Progenitor cell of endocrine pancreas (in vitro differentiated cells): ENCODE measurements at regions not wholly inside any gene's neighbourhood (a gene's known extent, or its start where the extent isn't known, plus 50 kb on each side); places are given as distances from the start of the nearest gene placed in this dataset.

ENCODE experiments used
- DNase-seq: peaks from one replicate; pipeline ENCODE4 v3.0.0; 2021; ENCODE audit warnings: low spot score; ENCODE audit not compliant: unreplicated experiment
- H3K27ac Mint-ChIP-seq: 2 replicates; pipeline ENCODE4 v1.8.0; 2021; ENCODE audit warnings: mild to moderate bottlenecking, moderate library complexity, mixed read lengths
- H3K27me3 Mint-ChIP-seq: 2 replicates; pipeline ENCODE4 v1.8.0; 2021; ENCODE audit warnings: mixed read lengths
- H3K36me3 Mint-ChIP-seq: 2 replicates; pipeline ENCODE4 v1.8.0; 2022; ENCODE audit warnings: mixed read lengths; ENCODE audit not compliant: insufficient read depth
- H3K4me1 Mint-ChIP-seq: 2 replicates; pipeline ENCODE4 v1.8.0; 2021; ENCODE audit warnings: low read depth, mixed read lengths
- H3K4me3 Mint-ChIP-seq: 2 replicates; pipeline ENCODE4 v1.8.0; 2021; ENCODE audit warnings: low read depth, mild to moderate bottlenecking, moderate library complexity, mixed read lengths
- H3K9me3 Mint-ChIP-seq: 2 replicates; pipeline ENCODE4 v1.8.0; 2021; ENCODE audit warnings: low read depth, mixed read lengths
- TF ChIP-seq, protein P1 (sequence below): fragments of 200-600 bp; sonication (generic); IDR thresholded peaks from one replicate; pipeline ENCODE4 v1.5.0; 2021; ENCODE audit warnings: antibody characterized with exemption, mild to moderate bottlenecking; ENCODE audit not compliant: unreplicated experiment

DNA sequence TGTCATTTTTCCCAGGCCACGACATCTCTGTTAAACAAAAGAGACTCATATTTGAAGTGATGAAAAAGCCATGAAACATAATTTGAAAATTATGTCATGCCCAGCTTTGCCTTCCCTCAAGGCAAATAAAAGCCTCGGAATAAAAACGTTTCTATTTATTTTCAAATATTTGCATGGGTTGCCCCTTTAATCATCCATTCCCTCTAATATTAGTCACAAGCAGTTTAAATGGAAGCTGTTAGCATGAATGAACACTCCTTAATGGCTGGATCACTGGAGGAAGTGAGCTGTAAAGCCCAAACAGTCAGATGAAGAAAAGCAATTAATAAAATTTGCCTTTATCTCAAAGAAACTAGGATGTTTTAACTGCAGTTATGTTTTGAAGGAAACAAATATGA lies 69.3 kb upstream of the STMND1 start:
- H3K4me3 Mint-ChIP-seq, result no peak overlapping the region
- no peaks in the 10 kb centered on the region for H3K36me3 Mint-ChIP-seq
- TF ChIP-seq, protein P1, sequence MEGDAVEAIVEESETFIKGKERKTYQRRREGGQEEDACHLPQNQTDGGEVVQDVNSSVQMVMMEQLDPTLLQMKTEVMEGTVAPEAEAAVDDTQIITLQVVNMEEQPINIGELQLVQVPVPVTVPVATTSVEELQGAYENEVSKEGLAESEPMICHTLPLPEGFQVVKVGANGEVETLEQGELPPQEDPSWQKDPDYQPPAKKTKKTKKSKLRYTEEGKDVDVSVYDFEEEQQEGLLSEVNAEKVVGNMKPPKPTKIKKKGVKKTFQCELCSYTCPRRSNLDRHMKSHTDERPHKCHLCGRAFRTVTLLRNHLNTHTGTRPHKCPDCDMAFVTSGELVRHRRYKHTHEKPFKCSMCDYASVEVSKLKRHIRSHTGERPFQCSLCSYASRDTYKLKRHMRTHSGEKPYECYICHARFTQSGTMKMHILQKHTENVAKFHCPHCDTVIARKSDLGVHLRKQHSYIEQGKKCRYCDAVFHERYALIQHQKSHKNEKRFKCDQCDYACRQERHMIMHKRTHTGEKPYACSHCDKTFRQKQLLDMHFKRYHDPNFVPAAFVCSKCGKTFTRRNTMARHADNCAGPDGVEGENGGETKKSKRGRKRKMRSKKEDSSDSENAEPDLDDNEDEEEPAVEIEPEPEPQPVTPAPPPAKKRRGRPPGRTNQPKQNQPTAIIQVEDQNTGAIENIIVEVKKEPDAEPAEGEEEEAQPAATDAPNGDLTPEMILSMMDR, result no peak
- no peak for DNase-seq
- peaks cover 18% of the 10 kb centered on the region for H3K4me1 Mint-ChIP-seq
- no peak overlapping the region for H3K27ac Mint-ChIP-seq
- peaks cover 4% of the 10 kb centered on the region for H3K27me3 Mint-ChIP-seq
- peaks cover under 1% of the 10 kb centered on the region for H3K9me3 Mint-ChIP-seq

GRCh38 chr6:17031961-17032360 lies 69.9 kb upstream of the STMND1 start:
- no peak for DNase-seq
- no peak overlapping the region for H3K4me3 Mint-ChIP-seq
- peaks cover 18% of the 10 kb centered on the region for H3K4me1 Mint-ChIP-seq
- no peaks in the 10 kb centered on the region for H3K9me3 Mint-ChIP-seq
- TF ChIP-seq, protein P1, result no peak
- H3K27ac Mint-ChIP-seq, result no peak overlapping the region
- H3K27me3 Mint-ChIP-seq, result peaks cover 4% of the 10 kb centered on the region
- H3K36me3 Mint-ChIP-seq, result no peaks in the 10 kb centered on the region

GRCh38 chr6:17027441-17027840 lies 74.4 kb upstream of the STMND1 start:
- H3K9me3 Mint-ChIP-seq, result peaks cover 9% of the 10 kb centered on the region
- no peaks in the 10 kb centered on the region for H3K27me3 Mint-ChIP-seq
- H3K36me3 Mint-ChIP-seq, result no peaks in the 10 kb centered on the region
- peaks cover 2% of the 10 kb centered on the region for H3K4me1 Mint-ChIP-seq
- no peak overlapping the region for H3K27ac Mint-ChIP-seq
- no peak for DNase-seq
- TF ChIP-seq, protein P1, result no peak
- H3K4me3 Mint-ChIP-seq, result no peak overlapping the region

DNA sequence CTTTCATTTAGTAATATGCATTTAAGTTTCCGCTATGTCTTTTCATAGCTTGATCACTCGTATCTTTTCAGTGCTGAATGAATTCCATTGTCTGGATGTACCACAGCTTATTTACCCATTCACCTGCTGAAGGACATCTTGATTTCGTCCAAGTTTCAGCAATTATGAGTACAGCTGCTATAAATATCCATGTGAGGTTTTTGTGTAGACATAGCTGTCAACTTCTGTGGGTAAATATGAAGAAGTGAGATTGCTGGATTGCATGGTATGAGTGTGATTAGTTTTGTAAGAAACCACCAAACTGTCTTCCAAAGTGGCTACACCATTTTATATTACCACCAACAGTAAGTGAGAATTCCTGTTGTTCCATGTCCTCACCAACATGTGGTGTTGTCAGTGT lies 79.2 kb upstream of the STMND1 start:
- TF ChIP-seq, protein P1, result no peak
- DNase-seq, result no peak
- Mint-ChIP-seq H3K4me3 (no peak overlapping the region), H3K27ac (no peak overlapping the region), H3K36me3 (no peaks in the 10 kb centered on the region), H3K27me3 (no peaks in the 10 kb centered on the region), H3K4me1 (no peaks in the 10 kb centered on the region), H3K9me3 (peaks cover 9% of the 10 kb centered on the region)

GRCh38 chr6:17021539-17021889 lies 80.3 kb upstream of the STMND1 start:
- Mint-ChIP-seq H3K4me1 (no peaks in the 10 kb centered on the region), H3K9me3 (peaks cover 9% of the 10 kb centered on the region), H3K36me3 (no peaks in the 10 kb centered on the region), H3K27me3 (no peaks in the 10 kb centered on the region), H3K4me3 (no peak overlapping the region), H3K27ac (no peak overlapping the region)
- TF ChIP-seq, protein P1, result no peak
- DNase-seq, result no peak
